CD14-positive monocyte (primary cell): ENCODE measurements at regions not wholly inside any gene's neighbourhood (a gene's known extent, or its start where the extent isn't known, plus 50 kb on each side); places are given as distances from the start of the nearest gene placed in this dataset.

Experiments
- DNase-seq, 3 donors: peaks; one replicate each; pipeline ENCODE4 v3.0.0-alpha.2; 2011 to 2022
- H2AFZ ChIP-seq: 2 replicates; pipeline ENCODE4 v1.6.0; 2012; ENCODE audit warnings: mild to moderate bottlenecking, low read depth, low read length, inconsistent platforms; ENCODE audit not compliant: insufficient read depth, poor library complexity, severe bottlenecking
- H3K27ac ChIP-seq, 2 donors: 1 replicate in 1 of 2; 2 replicates in 1 of 2; pipeline ENCODE4 v1.5.1; 2012 to 2013; ENCODE audit warnings: low read length in 2 of 2, control low read depth in 1 of 2, inconsistent platforms in 1 of 2, low read depth in 1 of 2, mild to moderate bottlenecking in 1 of 2
- H3K27me3 ChIP-seq, 2 donors: one replicate each; pipeline versions ENCODE4 v1.6.0 to v1.6.1; 2011 to 2013; ENCODE audit warnings: low read length in 2 of 2; ENCODE audit not compliant: control insufficient read depth in 2 of 2, insufficient read depth in 2 of 2
- H3K36me3 ChIP-seq, 2 donors: replicated peaks in 1 of 2; 1 replicate in 1 of 2; 2 replicates in 1 of 2; pipeline versions ENCODE4 v1.5.1 to v1.6.1; 2012 to 2013; ENCODE audit warnings: low read length in 2 of 2, control low read depth in 1 of 2, inconsistent platforms in 1 of 2, mild to moderate bottlenecking in 1 of 2; ENCODE audit not compliant: insufficient read depth in 2 of 2, control insufficient read depth in 1 of 2
- H3K4me1 ChIP-seq, 2 donors: 1 replicate in 1 of 2; 2 replicates in 1 of 2; pipeline versions ENCODE4 v1.5.1 to v1.6.1; 2012 to 2013; ENCODE audit warnings: low read length in 2 of 2, control low read depth in 1 of 2, inconsistent platforms in 1 of 2, mild to moderate bottlenecking in 1 of 2, moderate library complexity in 1 of 2; ENCODE audit not compliant: insufficient read depth in 2 of 2, control insufficient read depth in 1 of 2
- H3K4me2 ChIP-seq: replicated peaks from 2 replicates; pipeline ENCODE3; 2012; ENCODE audit warnings: low read length, moderate library complexity, mild to moderate bottlenecking; ENCODE audit not compliant: poor library complexity, severe bottlenecking; ENCODE audit errors: extremely low read depth
- H3K4me3 ChIP-seq, 3 experiments: fragments of 200-600 bp in 1 of 3; sonication (generic) in 1 of 3; replicated peaks in 1 of 3; 1 replicate in 2 of 3; 2 replicates in 1 of 3; pipeline ENCODE4 v1.5.1; 2011 to 2013; ENCODE audit warnings: low read length in 3 of 3, mild to moderate bottlenecking in 3 of 3, control low read depth in 2 of 3, low read depth in 2 of 3, inconsistent platforms in 1 of 3, moderate library complexity in 1 of 3
- H3K79me2 ChIP-seq: 2 replicates; pipeline ENCODE4 v1.6.0; 2012; ENCODE audit warnings: mild to moderate bottlenecking, control low read depth, inconsistent platforms, low read length, moderate library complexity; ENCODE audit not compliant: insufficient read depth
- H3K9ac ChIP-seq: 2 replicates; pipeline ENCODE4 v1.6.0; 2017; ENCODE audit warnings: low read length, mild to moderate bottlenecking; ENCODE audit not compliant: insufficient read depth, poor library complexity, severe bottlenecking
- H3K9me3 ChIP-seq, 2 donors: replicated peaks in 1 of 2; 1 replicate in 1 of 2; 2 replicates in 1 of 2; pipeline versions ENCODE4 v1.5.1 to v1.6.1; 2012 to 2013; ENCODE audit warnings: low read length in 2 of 2, control low read depth in 1 of 2; ENCODE audit not compliant: control insufficient read depth in 1 of 2, insufficient read depth in 1 of 2
- H4K20me1 ChIP-seq: 2 replicates; pipeline ENCODE4 v1.6.0; 2012; ENCODE audit warnings: mild to moderate bottlenecking, low read length, control low read depth, moderate library complexity; ENCODE audit not compliant: insufficient read depth
- H3K27ac Mint-ChIP-seq, 7 donors: one replicate each; pipeline ENCODE4 v1.8.0; 2020; ENCODE audit warnings: mild to moderate bottlenecking in 7 of 7, mixed read lengths in 7 of 7, moderate library complexity in 6 of 7, inconsistent platforms in 2 of 7
- H3K27me3 Mint-ChIP-seq, 3 donors: one replicate each; pipeline ENCODE4 v1.8.0; 2021 to 2022; ENCODE audit warnings: low read depth in 3 of 3, mild to moderate bottlenecking in 3 of 3, mixed read lengths in 3 of 3, moderate library complexity in 3 of 3, inconsistent platforms in 1 of 3
- H3K36me3 Mint-ChIP-seq, 2 donors: one replicate each; pipeline ENCODE4 v1.8.0; 2020; ENCODE audit warnings: mixed read lengths in 2 of 2, inconsistent platforms in 1 of 2, mild to moderate bottlenecking in 1 of 2
- H3K4me1 Mint-ChIP-seq: one replicate; pipeline ENCODE4 v1.8.0; 2020; ENCODE audit warnings: mild to moderate bottlenecking, mixed read lengths
- H3K4me3 Mint-ChIP-seq, 2 donors: one replicate each; pipeline ENCODE4 v1.8.0; 2020; ENCODE audit warnings: mild to moderate bottlenecking in 2 of 2, mixed read lengths in 2 of 2, moderate library complexity in 1 of 2
- H3K9me3 Mint-ChIP-seq, 7 donors: one replicate each; pipeline ENCODE4 v1.8.0; 2020 to 2022; ENCODE audit warnings: mixed read lengths in 7 of 7, mild to moderate bottlenecking in 6 of 7, moderate library complexity in 6 of 7, inconsistent platforms in 2 of 7
- WGBS: methylation state at CpG from one replicate; pipeline ENCODE4 v1.1.5; 2013; ENCODE audit warnings: missing lambda C conversion rate; ENCODE audit not compliant: insufficient coverage; 5-methylcytosine and 5-hydroxymethylcytosine counted together
- intact Hi-C, 2 donors: fragments of 100-400 bp; cut with micrococcal nuclease; formaldehyde crosslinking; loops; one replicate each; pipeline versions ENCODE4 v1.15.0 to v1.15.1; 2023
- TF ChIP-seq, protein P1 (sequence below): fragments of 200-600 bp; IDR thresholded peaks from one replicate; pipeline ENCODE4 v1.8.0; 2022; ENCODE audit warnings: antibody characterized with exemption, mild to moderate bottlenecking

DNA sequence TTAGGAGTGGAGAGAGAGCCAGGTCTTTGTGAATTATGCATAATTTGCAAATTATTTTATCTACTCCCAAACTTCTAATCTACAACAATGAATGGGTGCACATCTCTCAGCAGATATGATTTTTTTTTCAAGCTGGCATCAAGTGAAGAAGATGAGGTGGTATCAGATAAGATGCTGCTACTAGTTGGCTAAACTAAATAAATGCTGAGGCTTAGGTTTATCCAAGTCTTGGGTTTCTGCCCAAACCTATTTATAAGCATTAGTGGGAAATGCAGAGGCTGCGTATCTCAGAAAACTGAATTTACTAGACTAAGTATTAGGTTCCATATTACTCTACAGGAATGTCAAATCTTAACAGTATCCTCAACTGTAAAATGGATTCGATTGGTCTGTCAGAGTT lies 703.0 kb upstream of the CELF2 start:
- no peaks in the 10 kb centered on the region for H3K4me1 Mint-ChIP-seq
- WGBS = no CpG with 5 or more reads among the region's 2 CpGs
- Histone ChIP-seq H3K4me3 (no peak overlapping the region), H4K20me1 (no peaks in the 10 kb centered on the region), H3K79me2 (no peaks in the 10 kb centered on the region), H3K9me3 (peaks cover 0 to 2% of the 10 kb centered on the region in 2 donors), H3K27ac (no peak overlapping the region), H3K9ac (no peak overlapping the region), H3K27me3 (no peaks in the 10 kb centered on the region), H3K4me1 (no peaks in the 10 kb centered on the region), H2AFZ (no peak overlapping the region), H3K36me3 (no peaks in the 10 kb centered on the region), H3K4me2 (no peak overlapping the region)
- no peak for DNase-seq
- H3K27me3 Mint-ChIP-seq = no peaks in the 10 kb centered on the region
- H3K9me3 Mint-ChIP-seq = peaks cover 0 to 5% (median 3%) of the 10 kb centered on the region in 7 donors
- no peak overlapping the region for H3K4me3 Mint-ChIP-seq
- TF ChIP-seq, protein P1, sequence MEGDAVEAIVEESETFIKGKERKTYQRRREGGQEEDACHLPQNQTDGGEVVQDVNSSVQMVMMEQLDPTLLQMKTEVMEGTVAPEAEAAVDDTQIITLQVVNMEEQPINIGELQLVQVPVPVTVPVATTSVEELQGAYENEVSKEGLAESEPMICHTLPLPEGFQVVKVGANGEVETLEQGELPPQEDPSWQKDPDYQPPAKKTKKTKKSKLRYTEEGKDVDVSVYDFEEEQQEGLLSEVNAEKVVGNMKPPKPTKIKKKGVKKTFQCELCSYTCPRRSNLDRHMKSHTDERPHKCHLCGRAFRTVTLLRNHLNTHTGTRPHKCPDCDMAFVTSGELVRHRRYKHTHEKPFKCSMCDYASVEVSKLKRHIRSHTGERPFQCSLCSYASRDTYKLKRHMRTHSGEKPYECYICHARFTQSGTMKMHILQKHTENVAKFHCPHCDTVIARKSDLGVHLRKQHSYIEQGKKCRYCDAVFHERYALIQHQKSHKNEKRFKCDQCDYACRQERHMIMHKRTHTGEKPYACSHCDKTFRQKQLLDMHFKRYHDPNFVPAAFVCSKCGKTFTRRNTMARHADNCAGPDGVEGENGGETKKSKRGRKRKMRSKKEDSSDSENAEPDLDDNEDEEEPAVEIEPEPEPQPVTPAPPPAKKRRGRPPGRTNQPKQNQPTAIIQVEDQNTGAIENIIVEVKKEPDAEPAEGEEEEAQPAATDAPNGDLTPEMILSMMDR = no peak
- no peak overlapping the region for H3K27ac Mint-ChIP-seq
- intact Hi-C loops = no loop called here
- no peaks in the 10 kb centered on the region for H3K36me3 Mint-ChIP-seq

GRCh38 chr10:10315989-10316388 lies 701.7 kb upstream of the CELF2 start:
- intact Hi-C loops = no loop called here
- Histone ChIP-seq H4K20me1 (no peaks in the 10 kb centered on the region), H3K9ac (no peak overlapping the region), H3K79me2 (no peaks in the 10 kb centered on the region), H3K27me3 (no peaks in the 10 kb centered on the region), H3K4me1 (no peaks in the 10 kb centered on the region), H3K36me3 (no peaks in the 10 kb centered on the region), H3K9me3 (peaks cover 0 to under 1% of the 10 kb centered on the region in 2 donors), H3K4me3 (no peak overlapping the region), H3K27ac (no peak overlapping the region), H2AFZ (no peak overlapping the region), H3K4me2 (no peak overlapping the region)
- no CpG with 5 or more reads among the region's 1 CpG for WGBS
- Mint-ChIP-seq H3K9me3 (peaks cover 0 to 3% (median 2%) of the 10 kb centered on the region in 7 donors), H3K36me3 (no peaks in the 10 kb centered on the region), H3K4me3 (no peak overlapping the region), H3K4me1 (no peaks in the 10 kb centered on the region), H3K27ac (no peak overlapping the region), H3K27me3 (no peaks in the 10 kb centered on the region)
- TF ChIP-seq, protein P1 = no peak
- no peak for DNase-seq
